Parathyroid adenoma (tissue), 2 donors: ENCODE measurements at regions not wholly inside any gene's neighbourhood (a gene's known extent, or its start where the extent isn't known, plus 50 kb on each side); places are given as distances from the start of the nearest gene placed in this dataset.

Experiments
- H2AFZ ChIP-seq: fragments of 300-600 bp; sonication (generic); one replicate; pipeline ENCODE4 v1.7.0; 2017; ENCODE audit warnings: antibody characterized with exemption, mild to moderate bottlenecking
- H3K27ac ChIP-seq: fragments of 300-600 bp; sonication (generic); one replicate; pipeline ENCODE4 v1.7.0; 2017
- H3K27me3 ChIP-seq: fragments of 300-600 bp; sonication (generic); one replicate; pipeline ENCODE4 v1.7.0; 2017; ENCODE audit warnings: low read length; ENCODE audit not compliant: control insufficient read depth, insufficient read depth
- H3K36me3 ChIP-seq: fragments of 300-600 bp; sonication (generic); one replicate; pipeline ENCODE4 v1.7.0; 2017; ENCODE audit warnings: low read length; ENCODE audit not compliant: control insufficient read depth, insufficient read depth
- H3K4me1 ChIP-seq: fragments of 300-600 bp; sonication (generic); one replicate; pipeline ENCODE4 v1.7.0; 2017; ENCODE audit warnings: control low read depth
- H3K4me2 ChIP-seq: fragments of 300-600 bp; sonication (generic); one replicate; pipeline ENCODE4 v1.7.0; 2017; ENCODE audit warnings: low read length
- H3K4me3 ChIP-seq: fragments of 300-600 bp; sonication (generic); one replicate; pipeline ENCODE4 v1.7.0; 2017; ENCODE audit warnings: low read depth, low read length
- H3K79me2 ChIP-seq: fragments of 300-600 bp; sonication (generic); one replicate; pipeline ENCODE4 v1.7.0; 2017; ENCODE audit warnings: control low read depth
- H3K9ac ChIP-seq: fragments of 300-600 bp; sonication (generic); one replicate; pipeline ENCODE4 v1.7.0; 2017; ENCODE audit warnings: mild to moderate bottlenecking
- H3K9me3 ChIP-seq: fragments of 300-600 bp; sonication (generic); one replicate; pipeline ENCODE4 v1.7.0; 2017; ENCODE audit warnings: low read length; ENCODE audit not compliant: control insufficient read depth
- CTCF ChIP-seq: fragments of 300-600 bp; sonication (generic); IDR thresholded peaks from one replicate; pipeline ENCODE4 v1.7.0; 2017; ENCODE audit warnings: antibody characterized with exemption, mild to moderate bottlenecking
- donor health status: primary hyperparathyroidism.

- Histone ChIP-seq H3K9me3 (no peaks in the 10 kb centered on the region), H3K36me3 (no peaks in the 10 kb centered on the region), H3K27me3 (no peaks in the 10 kb centered on the region), H3K4me1 (peaks cover 12% of the 10 kb centered on the region), H3K4me3 (no peak overlapping the region), H3K27ac (no peak overlapping the region), H3K79me2 (no peaks in the 10 kb centered on the region), H3K4me2 (no peak overlapping the region), H2AFZ (peak overlapping the region; percentile 20), H3K9ac (no peak overlapping the region)
- TF ChIP-seq CTCF = no peak
Observed at GRCh38 chr5:67969631-67970030, 245.9 kb upstream of the PIK3R1 start.

GRCh38 chr5:67969176-67969575 is 246.4 kb upstream of the PIK3R1 start:
- Histone ChIP-seq H3K4me1 (peaks cover 12% of the 10 kb centered on the region), H3K27me3 (no peaks in the 10 kb centered on the region)

GRCh38 chr5:67966712-67967111 is 248.8 kb upstream of the PIK3R1 start:
- Histone ChIP-seq H3K4me1 (peaks cover 18% of the 10 kb centered on the region), H3K36me3 (no peaks in the 10 kb centered on the region), H2AFZ (no peak overlapping the region), H3K27me3 (no peaks in the 10 kb centered on the region), H3K27ac (no peak overlapping the region), H3K4me3 (no peak overlapping the region), H3K9ac (no peak overlapping the region), H3K9me3 (no peaks in the 10 kb centered on the region), H3K79me2 (no peaks in the 10 kb centered on the region), H3K4me2 (no peak overlapping the region)
- TF ChIP-seq CTCF = no peak

More at GRCh38 chr5:67969176-67969575, 246.4 kb upstream of the PIK3R1 start:
- no peaks in the 10 kb centered on the region for H3K36me3 ChIP-seq
- no peak overlapping the region for H3K4me2 ChIP-seq
- no peak overlapping the region for H3K4me3 ChIP-seq
- no peak overlapping the region for H3K27ac ChIP-seq
- no peak overlapping the region for H3K9ac ChIP-seq
- no peaks in the 10 kb centered on the region for H3K9me3 ChIP-seq
- no peaks in the 10 kb centered on the region for H3K79me2 ChIP-seq
- no peak overlapping the region for H2AFZ ChIP-seq
- no peak for TF ChIP-seq CTCF

- Histone ChIP-seq H3K4me3 (peak overlapping the region; percentile 46), H3K36me3 (no peaks in the 10 kb centered on the region), H3K4me2 (peak overlapping the region; percentile 50), H3K27ac (peak overlapping the region; percentile 62), H3K27me3 (no peaks in the 10 kb centered on the region), H3K9ac (no peak overlapping the region), H3K79me2 (no peaks in the 10 kb centered on the region), H2AFZ (peak overlapping the region; percentile 30), H3K4me1 (peaks cover 17% of the 10 kb centered on the region), H3K9me3 (no peaks in the 10 kb centered on the region)
- no peak for TF ChIP-seq CTCF
Observed at GRCh38 chr5:67964619-67965018, 250.9 kb upstream of the PIK3R1 start.

GRCh38 chr5:67963789-67964519 is 251.6 kb upstream of the PIK3R1 start:
- Histone ChIP-seq H2AFZ (peak overlapping the region; percentile 34), H3K27me3 (no peaks in the 10 kb centered on the region), H3K4me2 (peak overlapping the region; percentile 50), H3K27ac (peak overlapping the region; percentile 62), H3K9ac (no peak overlapping the region), H3K36me3 (no peaks in the 10 kb centered on the region), H3K4me1 (peaks cover 14% of the 10 kb centered on the region), H3K4me3 (peak overlapping the region; percentile 46), H3K9me3 (no peaks in the 10 kb centered on the region), H3K79me2 (no peaks in the 10 kb centered on the region)
- TF ChIP-seq CTCF = no peak
